Breast epithelium (tissue), 3 donors: ENCODE measurements at regions not wholly inside any gene's neighbourhood (a gene's known extent, or its start where the extent isn't known, plus 50 kb on each side); places are given as distances from the start of the nearest gene placed in this dataset.

Experiments used
- CTCF ChIP-seq, 3 donors: fragments of 450-650 bp; IDR thresholded peaks; one replicate each; pipeline ENCODE4 v1.5.1; 2016 to 2017; ENCODE audit warnings: antibody characterized with exemption in 3 of 3, mild to moderate bottlenecking in 3 of 3, moderate library complexity in 3 of 3
- POLR2A ChIP-seq: fragments of 450-650 bp; IDR thresholded peaks from one replicate; pipeline ENCODE4 v1.6.1; 2016; ENCODE audit warnings: antibody characterized with exemption, mild to moderate bottlenecking, moderate library complexity
- POLR2AphosphoS5 ChIP-seq, 3 donors: sonication (generic); formaldehyde crosslinking; IDR thresholded peaks; one replicate each; pipeline ENCODE4 v1.6.1; 2017; ENCODE audit warnings: antibody characterized with exemption in 3 of 3

GRCh38 chr17:17400070-17400469, 76.7 kb upstream of the MED9 start:
- TF ChIP-seq POLR2A (no peak), CTCF (IDR thresholded peaks at IDR 0.05) (no peak), POLR2AphosphoS5 (IDR thresholded peaks at IDR 0.05) (no peak)
